CD4-positive, alpha-beta memory T cell (primary cell): ENCODE measurements at regions not wholly inside any gene's neighbourhood (a gene's known extent, or its start where the extent isn't known, plus 50 kb on each side); places are given as distances from the start of the nearest gene placed in this dataset.

Source experiments
- CTCF ChIA-PET: fragments of 350-600 bp; sonication (Branson Sonifier 250); formaldehyde crosslinking; loops from one replicate; lab custom pipeline; 2021; ENCODE audit warnings: inconsistent platforms; ENCODE audit not compliant: partially characterized antibody; lab: Charles Lee
- POLR2A ChIA-PET: fragments of 350-600 bp; sonication (Branson Sonifier 250); formaldehyde crosslinking; loops from one replicate; lab custom pipeline; 2021; ENCODE audit not compliant: partially characterized antibody; lab: Charles Lee
- DNase-seq, 5 donors: peaks; one replicate each; pipeline versions ENCODE4 v3.0.0 to v3.0.0-alpha.2; 2020 to 2022; ENCODE audit warnings: mixed read lengths in 1 of 5
- H3K27ac ChIP-seq: one replicate; pipeline ENCODE4 v1.7.0; 2013; ENCODE audit warnings: low read depth, low read length
- H3K27me3 ChIP-seq: 2 replicates; pipeline ENCODE4 v1.7.0; 2013; ENCODE audit warnings: mild to moderate bottlenecking, low read length, moderate library complexity; ENCODE audit not compliant: insufficient read depth
- H3K36me3 ChIP-seq: 2 replicates; pipeline ENCODE4 v1.7.0; 2013; ENCODE audit warnings: mild to moderate bottlenecking, low read length, moderate library complexity; ENCODE audit not compliant: insufficient read depth
- H3K4me1 ChIP-seq: 2 replicates; pipeline ENCODE4 v1.7.0; 2013; ENCODE audit warnings: mild to moderate bottlenecking, low read length, moderate library complexity; ENCODE audit not compliant: insufficient read depth
- H3K4me3 ChIP-seq, 2 donors: one replicate each; pipeline ENCODE4 v1.7.0; 2013; ENCODE audit warnings: low read length in 2 of 2, mild to moderate bottlenecking in 1 of 2
- H3K9me3 ChIP-seq, 2 donors: one replicate each; pipeline ENCODE4 v1.7.0; 2013; ENCODE audit warnings: low read length in 2 of 2, control low read depth in 1 of 2; ENCODE audit not compliant: control insufficient read depth in 1 of 2
- H3K27ac Mint-ChIP-seq, 7 donors: one replicate each; pipeline ENCODE4 v1.8.0; 2020 to 2021; ENCODE audit warnings: mixed read lengths in 7 of 7, mild to moderate bottlenecking in 6 of 7, inconsistent platforms in 3 of 7, moderate library complexity in 3 of 7
- H3K27me3 Mint-ChIP-seq, 2 donors: one replicate each; pipeline ENCODE4 v1.8.0; 2020 to 2021; ENCODE audit warnings: mixed read lengths in 2 of 2
- H3K36me3 Mint-ChIP-seq, 2 donors: one replicate each; pipeline ENCODE4 v1.8.0; 2020 to 2021; ENCODE audit warnings: mixed read lengths in 2 of 2, inconsistent platforms in 1 of 2, mild to moderate bottlenecking in 1 of 2
- H3K4me1 Mint-ChIP-seq, 4 donors: one replicate each; pipeline ENCODE4 v1.8.0; 2020 to 2021; ENCODE audit warnings: mixed read lengths in 4 of 4, mild to moderate bottlenecking in 1 of 4
- H3K4me3 Mint-ChIP-seq, 8 donors: one replicate each; pipeline ENCODE4 v1.8.0; 2020 to 2021; ENCODE audit warnings: mixed read lengths in 8 of 8, mild to moderate bottlenecking in 7 of 8, moderate library complexity in 6 of 8, inconsistent platforms in 3 of 8
- H3K9me3 Mint-ChIP-seq, 8 donors: one replicate each; pipeline ENCODE4 v1.8.0; 2020 to 2021; ENCODE audit warnings: mixed read lengths in 8 of 8, mild to moderate bottlenecking in 5 of 8, inconsistent platforms in 3 of 8, moderate library complexity in 1 of 8
- intact Hi-C: fragments of 100-400 bp; cut with micrococcal nuclease; formaldehyde crosslinking; loops from one replicate; pipeline ENCODE4 v1.15.1; 2023

- Histone ChIP-seq H3K36me3 (no peaks in the 10 kb centered on the region), H3K27me3 (no peaks in the 10 kb centered on the region), H3K9me3 (no peaks in the 10 kb centered on the region), H3K4me3 (no peak overlapping the region), H3K27ac (no peak overlapping the region), H3K4me1 (no peaks in the 10 kb centered on the region)
- ChIA-PET CTCF (no interaction called here), POLR2A (no interaction called here)
- Mint-ChIP-seq H3K27ac (no peak overlapping the region), H3K9me3 (peaks cover 0 to 11% (median 4%) of the 10 kb centered on the region in 8 donors), H3K4me3 (no peak overlapping the region), H3K36me3 (no peaks in the 10 kb centered on the region), H3K4me1 (no peaks in the 10 kb centered on the region), H3K27me3 (peaks cover 0 to 3% of the 10 kb centered on the region in 2 donors)
- no peak for DNase-seq
- intact Hi-C loops: no loop called here
Observed at GRCh38 chr5:116739571-116739970, 164.9 kb upstream of the SEMA6A start.

GRCh38 chr5:116738615-116739261, 164.1 kb upstream of the SEMA6A start:
- H3K9me3 ChIP-seq: no peaks in the 10 kb centered on the region
- ChIA-PET CTCF (no interaction called here), POLR2A (no interaction called here)
- Mint-ChIP-seq H3K4me1 (no peaks in the 10 kb centered on the region), H3K9me3 (peaks cover 0 to 4% (median under 1%) of the 10 kb centered on the region in 8 donors), H3K27ac (no peak overlapping the region), H3K4me3 (no peak overlapping the region), H3K27me3 (peaks cover 0 to 3% of the 10 kb centered on the region in 2 donors), H3K36me3 (no peaks in the 10 kb centered on the region)
- intact Hi-C loops: no loop called here
- H3K36me3 ChIP-seq: no peaks in the 10 kb centered on the region
- no peak for DNase-seq
- no peaks in the 10 kb centered on the region for H3K27me3 ChIP-seq
- H3K4me3 ChIP-seq: no peak overlapping the region
- no peaks in the 10 kb centered on the region for H3K4me1 ChIP-seq
- H3K27ac ChIP-seq: no peak overlapping the region

GRCh38 chr5:116738239-116738614, 163.6 kb upstream of the SEMA6A start:
- Mint-ChIP-seq H3K9me3 (peaks cover 0 to 2% (median 0%) of the 10 kb centered on the region in 8 donors), H3K4me3 (no peak overlapping the region), H3K27me3 (peaks cover 0 to 3% of the 10 kb centered on the region in 2 donors), H3K27ac (no peak overlapping the region), H3K36me3 (no peaks in the 10 kb centered on the region), H3K4me1 (no peaks in the 10 kb centered on the region)
- H3K27me3 ChIP-seq: no peaks in the 10 kb centered on the region
- H3K4me1 ChIP-seq: no peaks in the 10 kb centered on the region
- H3K27ac ChIP-seq: no peak overlapping the region
- no peaks in the 10 kb centered on the region for H3K36me3 ChIP-seq
- CTCF ChIA-PET: no interaction called here
- DNase-seq: no peak
- no peak overlapping the region for H3K4me3 ChIP-seq
- intact Hi-C loops: no loop called here
- POLR2A ChIA-PET: no interaction called here
- no peaks in the 10 kb centered on the region for H3K9me3 ChIP-seq

GRCh38 chr5:116736671-116737070, 162.0 kb upstream of the SEMA6A start:
- Histone ChIP-seq H3K27me3 (no peaks in the 10 kb centered on the region), H3K36me3 (no peaks in the 10 kb centered on the region), H3K4me3 (no peak overlapping the region), H3K27ac (no peak overlapping the region), H3K9me3 (no peaks in the 10 kb centered on the region), H3K4me1 (no peaks in the 10 kb centered on the region)
- ChIA-PET CTCF (no interaction called here), POLR2A (no interaction called here)
- intact Hi-C loops: no loop called here
- Mint-ChIP-seq H3K27me3 (peaks cover 0 to 3% of the 10 kb centered on the region in 2 donors), H3K4me3 (no peak overlapping the region), H3K4me1 (no peaks in the 10 kb centered on the region), H3K27ac (no peak overlapping the region), H3K36me3 (no peaks in the 10 kb centered on the region), H3K9me3 (peaks cover 0 to 2% (median 0%) of the 10 kb centered on the region in 8 donors)
- no peak for DNase-seq

GRCh38 chr5:116733991-116734975, 159.7 kb upstream of the SEMA6A start:
- Mint-ChIP-seq H3K9me3 (peaks cover 0 to 2% (median 0%) of the 10 kb centered on the region in 8 donors), H3K4me1 (no peaks in the 10 kb centered on the region), H3K4me3 (no peak overlapping the region), H3K27ac (no peak overlapping the region), H3K36me3 (no peaks in the 10 kb centered on the region), H3K27me3 (peaks cover 0 to under 1% of the 10 kb centered on the region in 2 donors)
- no peaks in the 10 kb centered on the region for H3K4me1 ChIP-seq
- POLR2A ChIA-PET: no interaction called here
- H3K27ac ChIP-seq: no peak overlapping the region
- intact Hi-C loops: no loop called here
- CTCF ChIA-PET: no interaction called here
- no peak overlapping the region for H3K4me3 ChIP-seq
- H3K27me3 ChIP-seq: no peaks in the 10 kb centered on the region
- no peak for DNase-seq
- H3K36me3 ChIP-seq: no peaks in the 10 kb centered on the region
- H3K9me3 ChIP-seq: no peaks in the 10 kb centered on the region

GRCh38 chr5:116732591-116732990, 158.0 kb upstream of the SEMA6A start:
- H3K27ac ChIP-seq: no peak overlapping the region
- no peak for DNase-seq
- no peaks in the 10 kb centered on the region for H3K36me3 Mint-ChIP-seq
- H3K36me3 ChIP-seq: no peaks in the 10 kb centered on the region
- H3K27ac Mint-ChIP-seq: no peak overlapping the region
- no peaks in the 10 kb centered on the region for H3K4me1 ChIP-seq
- ChIA-PET POLR2A (no interaction called here), CTCF (no interaction called here)
- H3K4me1 Mint-ChIP-seq: no peaks in the 10 kb centered on the region
- H3K27me3 ChIP-seq: no peaks in the 10 kb centered on the region
- no peak overlapping the region for H3K4me3 ChIP-seq
- no peaks in the 10 kb centered on the region for H3K9me3 Mint-ChIP-seq
- intact Hi-C loops: no loop called here
- no peak overlapping the region for H3K4me3 Mint-ChIP-seq
- no peaks in the 10 kb centered on the region for H3K9me3 ChIP-seq
- no peaks in the 10 kb centered on the region for H3K27me3 Mint-ChIP-seq

GRCh38 chr5:116731432-116731831, 156.8 kb upstream of the SEMA6A start:
- DNase-seq: no peak
- no peaks in the 10 kb centered on the region for H3K27me3 Mint-ChIP-seq
- H3K36me3 Mint-ChIP-seq: no peaks in the 10 kb centered on the region
- no peak overlapping the region for H3K27ac Mint-ChIP-seq
- H3K4me1 Mint-ChIP-seq: no peaks in the 10 kb centered on the region
- H3K4me3 Mint-ChIP-seq: no peak overlapping the region
- Histone ChIP-seq H3K9me3 (no peaks in the 10 kb centered on the region), H3K36me3 (no peaks in the 10 kb centered on the region), H3K4me1 (no peaks in the 10 kb centered on the region), H3K27me3 (no peaks in the 10 kb centered on the region), H3K4me3 (no peak overlapping the region), H3K27ac (no peak overlapping the region)
- CTCF ChIA-PET: no interaction called here
- intact Hi-C loops: no loop called here
- POLR2A ChIA-PET: no interaction called here
- H3K9me3 Mint-ChIP-seq: no peaks in the 10 kb centered on the region
